ENCODE measurements at regions not wholly inside any gene's neighbourhood (a gene's known extent, or its start where the extent isn't known, plus 50 kb on each side); places are given as distances from the start of the nearest gene placed in this dataset.
"Not testable (repeated sequence)": the region's sequence is repeated elsewhere in the genome, so short reads cannot be mapped to it uniquely, and the experiment has no call there.

DNA sequence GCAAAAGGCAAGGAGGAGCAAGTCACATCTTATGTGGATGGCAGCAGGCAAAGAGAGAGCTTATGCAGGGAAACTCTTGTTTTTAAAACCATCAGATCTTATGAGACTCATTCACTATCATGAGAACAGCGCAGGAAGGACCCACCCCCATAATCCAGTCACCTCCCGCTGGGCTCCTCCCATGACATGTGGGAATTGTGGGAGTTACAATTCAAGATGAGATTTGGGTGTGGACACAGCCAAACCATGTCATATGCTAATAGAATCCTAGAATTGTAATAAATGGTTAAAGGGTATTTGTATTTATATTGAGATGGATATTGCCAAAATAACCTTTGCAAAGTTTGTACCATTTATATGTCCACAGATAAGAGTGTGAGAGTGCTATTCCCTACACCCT is 72.1 kb upstream of the PNPT1 start:
- H3K36me3 ChIP-seq (ENCODE audit: control insufficient read depth in 2 of 2, insufficient read depth in 2 of 2, low read length in 1 of 2); H3K9me3 ChIP-seq (replicated peaks; ENCODE audit: control insufficient read depth, insufficient read depth, low read length); H3K4me3 ChIP-seq; in situ Hi-C loops (cut with MboI); DNase-seq (ENCODE audit: low read depth, low spot score); H3K27ac ChIP-seq (ENCODE audit: control insufficient read depth, insufficient read depth); H3K9ac ChIP-seq (ENCODE audit: control insufficient read depth, insufficient read depth, low read length); SMC1A ChIA-PET (ENCODE audit: uncharacterized antibody, unreplicated experiment); H2AFZ ChIP-seq (ENCODE audit: control insufficient read depth, low read depth, low read length); H3K79me2 ChIP-seq (ENCODE audit: control insufficient read depth, insufficient read depth, low read length); BruUV-seq (replicated peaks); FAIRE-seq; POLR2A ChIA-PET; RAD21 ChIA-PET (ENCODE audit: unreplicated experiment); intact Hi-C loops (cut with micrococcal nuclease; ENCODE audit: unreplicated experiment); H3K4me1 ChIP-seq (ENCODE audit: control insufficient read depth, insufficient read depth, low read length); H4K20me1 ChIP-seq (ENCODE audit: control insufficient read depth, insufficient read depth); H3K4me2 ChIP-seq (ENCODE audit: control insufficient read depth, insufficient read depth); ATAC-seq; H3K27me3 ChIP-seq (replicated peaks in 1 of 2; ENCODE audit: control insufficient read depth in 2 of 2, insufficient read depth in 2 of 2, low read length in 1 of 2): not testable (repeated sequence)
- WGBS (ENCODE audit: insufficient coverage, insufficient replicate concordance, low lambda C conversion rate, missing lambda C conversion rate) = 0% methylated on average over 2 of the region's 2 CpGs
- CTCF ChIA-PET = interaction anchor here (0.7 kb wide), 1 partner anchor 250 kb away, joined by 3 read pairs; no protein-coding TSS in a partner anchor

GRCh38 chr2:55763721-55764120 is 70.1 kb upstream of the PNPT1 start:
- ChIA-PET SMC1A (ENCODE audit: uncharacterized antibody, unreplicated experiment) (no interaction called here), RAD21 (ENCODE audit: unreplicated experiment) (no interaction called here), CTCF (no interaction called here), POLR2A (no interaction called here)
- Histone ChIP-seq H3K4me3 (no peak overlapping the region), H2AFZ (ENCODE audit: control insufficient read depth, low read depth, low read length) (no peak overlapping the region), H3K9me3 (replicated peaks; ENCODE audit: control insufficient read depth, insufficient read depth, low read length) (no peaks in the 10 kb centered on the region), H3K27me3 (replicated peaks in 1 of 2; ENCODE audit: control insufficient read depth in 2 of 2, insufficient read depth in 2 of 2, low read length in 1 of 2) (no peaks in the 10 kb centered on the region; a peak in 1 of 4 replicates), H3K4me2 (ENCODE audit: control insufficient read depth, insufficient read depth) (no peak overlapping the region), H3K9ac (ENCODE audit: control insufficient read depth, insufficient read depth, low read length) (no peak overlapping the region), H3K36me3 (ENCODE audit: control insufficient read depth in 2 of 2, insufficient read depth in 2 of 2, low read length in 1 of 2) (no peaks in the 10 kb centered on the region), H4K20me1 (ENCODE audit: control insufficient read depth, insufficient read depth) (no peaks in the 10 kb centered on the region), H3K27ac (ENCODE audit: control insufficient read depth, insufficient read depth) (no peak overlapping the region), H3K4me1 (ENCODE audit: control insufficient read depth, insufficient read depth, low read length) (no peaks in the 10 kb centered on the region), H3K79me2 (ENCODE audit: control insufficient read depth, insufficient read depth, low read length) (no peaks in the 10 kb centered on the region)
- intact Hi-C loops (cut with micrococcal nuclease; ENCODE audit: unreplicated experiment) = no loop called here
- in situ Hi-C loops (cut with MboI) = loop anchor here (5.0 kb wide), 1 partner anchor 51 kb away; no protein-coding TSS in a partner anchor
- DNase-seq (ENCODE audit: low read depth, low spot score) (no peak), ATAC-seq (no peak), FAIRE-seq (no peak)
- 0% methylated on average over 1 of the region's 1 CpG for WGBS (ENCODE audit: insufficient coverage, insufficient replicate concordance, low lambda C conversion rate, missing lambda C conversion rate)
- no TSS peak for BruUV-seq (replicated peaks)
- TF ChIP-seq POU2F2 (IDR thresholded peaks at IDR 0.05; ENCODE audit: borderline replicate concordance, low read depth, low read length) (no peak), IKZF1 (conservative IDR thresholded peaks at IDR 0.05) (no peak), SKIL (IDR thresholded peaks at IDR 0.05; ENCODE audit: low read depth, poor library complexity, severe bottlenecking) (no peak), BRCA1 (IDR thresholded peaks at IDR 0.05; ENCODE audit: low read depth, low read length) (no peak), NR2C2 (IDR thresholded peaks at IDR 0.05; ENCODE audit: borderline replicate concordance, control insufficient read depth, insufficient read length, low read depth) (no peak), EP300 (IDR thresholded peaks at IDR 0.05; ENCODE audit: borderline replicate concordance in 1 of 2, control insufficient read depth in 1 of 2, low read depth in 2 of 2, low read length in 2 of 2) (no peak), POLR2AphosphoS5 (IDR thresholded peaks at IDR 0.05; ENCODE audit: low read length) (no peak), YY1 (IDR thresholded peaks at IDR 0.05; ENCODE audit: low read depth, low read length) (no peak), MTA2 (IDR thresholded peaks at IDR 0.05; ENCODE audit: low read depth) (no peak), SUZ12 (IDR thresholded peaks at IDR 0.05; ENCODE audit: unreplicated experiment) (no peak), ETV6 (conservative IDR thresholded peaks at IDR 0.05 in 1 of 2, IDR thresholded peaks at IDR 0.05 in 1 of 2; ENCODE audit: borderline replicate concordance in 1 of 2, low read depth in 1 of 2) (no peak), EED (IDR thresholded peaks at IDR 0.05; ENCODE audit: low read depth) (no peak), TARDBP (IDR thresholded peaks at IDR 0.05; ENCODE audit: borderline replicate concordance) (no peak)
